Loucy (cell line): ENCODE measurements at regions not wholly inside any gene's neighbourhood (a gene's known extent, or its start where the extent isn't known, plus 50 kb on each side); places are given as distances from the start of the nearest gene placed in this dataset.

Source experiments
- H2AFZ ChIP-seq: fragments of 200-600 bp; sonication (generic); 2 replicates; pipeline ENCODE4 v1.6.0; 2016; ENCODE audit warnings: antibody characterized with exemption, mild to moderate bottlenecking, low read length, moderate library complexity
- H3F3A ChIP-seq: fragments of 200-600 bp; 2 replicates; pipeline ENCODE4 v1.6.0; 2016; ENCODE audit warnings: antibody characterized with exemption, low read depth, mild to moderate bottlenecking
- H3K27me3 ChIP-seq: fragments of 200-600 bp; sonication (generic); 2 replicates; pipeline ENCODE4 v1.6.1; 2014; ENCODE audit warnings: low read length, mild to moderate bottlenecking; ENCODE audit not compliant: insufficient read depth, poor library complexity, severe bottlenecking
- H3K36me3 ChIP-seq: fragments of 200-600 bp; sonication (generic); 2 replicates; pipeline ENCODE4 v1.6.1; 2016; ENCODE audit warnings: low read length; ENCODE audit not compliant: insufficient read depth
- H3K4me1 ChIP-seq: fragments of 200-600 bp; sonication (generic); 2 replicates; pipeline ENCODE4 v1.5.1; 2014; ENCODE audit warnings: low read length, mild to moderate bottlenecking; ENCODE audit not compliant: insufficient read depth, poor library complexity, severe bottlenecking
- H3K4me2 ChIP-seq: fragments of 200-600 bp; sonication (generic); 2 replicates; pipeline ENCODE4 v1.6.0; 2014; ENCODE audit warnings: antibody characterized with exemption, low read length, low read depth, mild to moderate bottlenecking; ENCODE audit not compliant: poor library complexity, severe bottlenecking
- H3K4me3 ChIP-seq: fragments of 200-600 bp; sonication (generic); 2 replicates; pipeline ENCODE4 v1.5.1; 2014; ENCODE audit warnings: low read length, mild to moderate bottlenecking, mixed read lengths; ENCODE audit not compliant: poor library complexity, severe bottlenecking
- H3K79me2 ChIP-seq: fragments of 200-600 bp; sonication (generic); 2 replicates; pipeline ENCODE4 v1.6.1; 2014; ENCODE audit warnings: low read length; ENCODE audit not compliant: insufficient read depth
- H3K9ac ChIP-seq: fragments of 200-600 bp; sonication (generic); 2 replicates; pipeline ENCODE4 v1.6.0; 2014; ENCODE audit warnings: mild to moderate bottlenecking, low read depth, low read length, moderate library complexity; ENCODE audit not compliant: poor library complexity, severe bottlenecking
- H3K9me2 ChIP-seq: fragments of 200-600 bp; sonication (generic); replicated peaks from 2 replicates; pipeline ENCODE4 v1.6.1; 2016; ENCODE audit warnings: low read depth, low read length, mixed read lengths
- H3K9me3 ChIP-seq: fragments of 200-600 bp; sonication (generic); 2 replicates; pipeline ENCODE4 v1.6.1; 2014; ENCODE audit warnings: mild to moderate bottlenecking, antibody characterized with exemption, low read length, low read depth; ENCODE audit not compliant: insufficient read depth
- H4K20me1 ChIP-seq: fragments of 200-600 bp; sonication (generic); 2 replicates; pipeline ENCODE4 v1.6.0; 2014; ENCODE audit warnings: antibody characterized with exemption, low read length, mild to moderate bottlenecking; ENCODE audit not compliant: insufficient read depth, poor library complexity, severe bottlenecking
- CTCF ChIP-seq: fragments of 200-600 bp; sonication (generic); conservative IDR thresholded peaks from 2 replicates; pipeline ENCODE4 v1.5.1; 2014; ENCODE audit warnings: mild to moderate bottlenecking, antibody characterized with exemption, low read length
- EZH2phosphoT487 ChIP-seq: fragments of 200-600 bp; IDR thresholded peaks from 2 replicates; pipeline ENCODE4 v1.6.1; 2018; ENCODE audit warnings: antibody characterized with exemption, mild to moderate bottlenecking, moderate library complexity, borderline replicate concordance

DNA sequence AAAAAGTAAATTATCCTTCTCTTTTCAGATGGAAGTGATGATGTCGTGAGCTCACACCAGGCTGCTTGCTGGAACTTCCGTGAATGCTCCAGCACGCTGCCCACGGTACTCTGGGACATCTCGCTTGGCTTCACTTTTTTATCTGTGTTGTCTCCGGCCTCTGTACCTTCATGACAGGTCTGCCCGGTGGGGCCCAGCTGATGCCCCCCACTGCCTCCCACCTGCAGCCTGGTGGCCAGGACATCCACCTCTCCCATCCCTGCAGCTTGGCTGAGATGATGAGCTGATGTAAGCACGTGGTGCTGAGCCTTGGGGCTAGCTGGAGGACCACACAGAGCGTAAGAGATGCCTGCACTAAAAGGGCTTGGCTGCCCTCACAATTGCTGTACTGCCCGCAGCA is 59.0 kb upstream of the HELT start:
- H3K4me2 ChIP-seq = no peak overlapping the region

GRCh38 chr4:184959786-184960185 is 58.5 kb upstream of the HELT start:
- no peaks in the 10 kb centered on the region for H3K79me2 ChIP-seq
- no peak overlapping the region for H3K4me3 ChIP-seq
- H3K4me2 ChIP-seq = no peak overlapping the region
- no peaks in the 10 kb centered on the region for H3K9me2 ChIP-seq
- no peak overlapping the region for H3K9ac ChIP-seq
- no peaks in the 10 kb centered on the region; the same call in 1 of the 2 replicates for H3K9me3 ChIP-seq
- H3K4me1 ChIP-seq = no peaks in the 10 kb centered on the region
- H3F3A ChIP-seq = no peaks in the 10 kb centered on the region
- TF ChIP-seq EZH2phosphoT487 = no peak
- no peak for TF ChIP-seq CTCF
- H3K27me3 ChIP-seq = no peaks in the 10 kb centered on the region
- no peaks in the 10 kb centered on the region for H3K36me3 ChIP-seq
- no peak overlapping the region for H2AFZ ChIP-seq
- no peaks in the 10 kb centered on the region for H4K20me1 ChIP-seq

More for the DNA sequence above, 59.0 kb upstream of the HELT start:
- no peak for TF ChIP-seq EZH2phosphoT487
- no peak for TF ChIP-seq CTCF
- Histone ChIP-seq H3F3A (no peaks in the 10 kb centered on the region), H3K27me3 (no peaks in the 10 kb centered on the region), H2AFZ (no peak overlapping the region), H3K9me3 (no peaks in the 10 kb centered on the region), H3K9me2 (no peaks in the 10 kb centered on the region), H3K4me1 (no peaks in the 10 kb centered on the region), H3K79me2 (no peaks in the 10 kb centered on the region), H3K4me3 (no peak overlapping the region), H4K20me1 (no peaks in the 10 kb centered on the region), H3K36me3 (no peaks in the 10 kb centered on the region), H3K9ac (no peak overlapping the region)

DNA sequence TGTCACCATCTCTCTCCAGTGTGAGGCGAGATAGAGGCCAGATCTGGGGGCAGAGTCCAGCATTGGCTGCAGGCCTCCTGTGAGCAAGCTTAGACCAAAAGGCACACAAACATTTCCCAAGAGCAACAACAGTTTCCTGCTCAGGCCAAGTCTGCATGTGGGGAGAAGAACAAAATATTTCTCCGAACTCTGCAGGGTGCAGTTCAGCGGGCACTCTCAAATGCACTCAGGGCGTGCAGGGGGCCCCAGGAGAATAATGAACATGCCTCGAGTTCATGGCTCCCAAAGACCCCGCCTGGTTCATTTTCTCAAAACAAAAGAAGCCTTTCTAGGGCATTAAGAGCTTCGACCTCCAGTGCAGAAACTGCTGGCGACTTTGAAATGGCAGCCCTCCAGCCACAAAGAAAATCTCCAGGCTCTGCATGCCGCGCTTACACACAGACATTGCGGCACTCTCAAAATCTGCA is 57.8 kb upstream of the HELT start:
- Histone ChIP-seq H3K9me3 (no peaks in the 10 kb centered on the region; the same call in 1 of the 2 replicates), H3K9me2 (no peaks in the 10 kb centered on the region), H3K4me2 (no peak overlapping the region), H3K9ac (no peak overlapping the region), H3K4me3 (no peak overlapping the region), H2AFZ (no peak overlapping the region), H4K20me1 (no peaks in the 10 kb centered on the region), H3K27me3 (no peaks in the 10 kb centered on the region), H3K4me1 (no peaks in the 10 kb centered on the region), H3K79me2 (no peaks in the 10 kb centered on the region), H3K36me3 (no peaks in the 10 kb centered on the region), H3F3A (no peaks in the 10 kb centered on the region)
- TF ChIP-seq EZH2phosphoT487 (no peak), CTCF (no peak)
